ENCODE measurements at regions not wholly inside any gene's neighbourhood (a gene's known extent, or its start where the extent isn't known, plus 50 kb on each side); places are given as distances from the start of the nearest gene placed in this dataset.

DNA sequence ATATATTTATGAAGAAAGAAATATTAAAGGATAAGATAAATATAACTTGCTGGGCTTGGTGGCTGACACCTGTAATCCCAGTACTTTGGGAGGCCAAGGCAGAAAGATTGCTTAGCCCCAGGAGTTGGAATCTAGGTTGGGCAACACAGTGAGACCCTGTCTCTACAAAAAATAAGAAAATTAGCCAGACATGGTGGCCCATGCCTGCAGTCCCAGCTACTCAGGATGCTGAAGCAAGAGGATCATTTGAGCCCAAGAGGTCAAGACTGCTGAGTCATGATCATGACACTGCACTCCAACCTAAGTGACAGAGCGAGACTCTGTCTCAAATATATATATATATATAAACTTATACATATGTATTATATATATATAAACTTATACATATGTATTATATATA lies 164.0 kb downstream of the MRPL14 start:
- TF ChIP-seq RARB (CRISPR knock-in tag; IDR thresholded peaks at IDR 0.05) (no peak), SNAI2 (CRISPR knock-in tag; IDR thresholded peaks at IDR 0.05) (no peak), TCF4 (CRISPR knock-in tag; IDR thresholded peaks at IDR 0.05; ENCODE audit: borderline replicate concordance) (no peak)
- TF ChIP-seq, protein P1, sequence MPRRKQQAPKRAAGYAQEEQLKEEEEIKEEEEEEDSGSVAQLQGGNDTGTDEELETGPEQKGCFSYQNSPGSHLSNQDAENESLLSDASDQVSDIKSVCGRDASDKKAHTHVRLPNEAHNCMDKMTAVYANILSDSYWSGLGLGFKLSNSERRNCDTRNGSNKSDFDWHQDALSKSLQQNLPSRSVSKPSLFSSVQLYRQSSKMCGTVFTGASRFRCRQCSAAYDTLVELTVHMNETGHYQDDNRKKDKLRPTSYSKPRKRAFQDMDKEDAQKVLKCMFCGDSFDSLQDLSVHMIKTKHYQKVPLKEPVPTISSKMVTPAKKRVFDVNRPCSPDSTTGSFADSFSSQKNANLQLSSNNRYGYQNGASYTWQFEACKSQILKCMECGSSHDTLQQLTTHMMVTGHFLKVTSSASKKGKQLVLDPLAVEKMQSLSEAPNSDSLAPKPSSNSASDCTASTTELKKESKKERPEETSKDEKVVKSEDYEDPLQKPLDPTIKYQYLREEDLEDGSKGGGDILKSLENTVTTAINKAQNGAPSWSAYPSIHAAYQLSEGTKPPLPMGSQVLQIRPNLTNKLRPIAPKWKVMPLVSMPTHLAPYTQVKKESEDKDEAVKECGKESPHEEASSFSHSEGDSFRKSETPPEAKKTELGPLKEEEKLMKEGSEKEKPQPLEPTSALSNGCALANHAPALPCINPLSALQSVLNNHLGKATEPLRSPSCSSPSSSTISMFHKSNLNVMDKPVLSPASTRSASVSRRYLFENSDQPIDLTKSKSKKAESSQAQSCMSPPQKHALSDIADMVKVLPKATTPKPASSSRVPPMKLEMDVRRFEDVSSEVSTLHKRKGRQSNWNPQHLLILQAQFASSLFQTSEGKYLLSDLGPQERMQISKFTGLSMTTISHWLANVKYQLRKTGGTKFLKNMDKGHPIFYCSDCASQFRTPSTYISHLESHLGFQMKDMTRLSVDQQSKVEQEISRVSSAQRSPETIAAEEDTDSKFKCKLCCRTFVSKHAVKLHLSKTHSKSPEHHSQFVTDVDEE (CRISPR knock-in tag; IDR thresholded peaks at IDR 0.05), result no peak
- TF ChIP-seq, protein P2, sequence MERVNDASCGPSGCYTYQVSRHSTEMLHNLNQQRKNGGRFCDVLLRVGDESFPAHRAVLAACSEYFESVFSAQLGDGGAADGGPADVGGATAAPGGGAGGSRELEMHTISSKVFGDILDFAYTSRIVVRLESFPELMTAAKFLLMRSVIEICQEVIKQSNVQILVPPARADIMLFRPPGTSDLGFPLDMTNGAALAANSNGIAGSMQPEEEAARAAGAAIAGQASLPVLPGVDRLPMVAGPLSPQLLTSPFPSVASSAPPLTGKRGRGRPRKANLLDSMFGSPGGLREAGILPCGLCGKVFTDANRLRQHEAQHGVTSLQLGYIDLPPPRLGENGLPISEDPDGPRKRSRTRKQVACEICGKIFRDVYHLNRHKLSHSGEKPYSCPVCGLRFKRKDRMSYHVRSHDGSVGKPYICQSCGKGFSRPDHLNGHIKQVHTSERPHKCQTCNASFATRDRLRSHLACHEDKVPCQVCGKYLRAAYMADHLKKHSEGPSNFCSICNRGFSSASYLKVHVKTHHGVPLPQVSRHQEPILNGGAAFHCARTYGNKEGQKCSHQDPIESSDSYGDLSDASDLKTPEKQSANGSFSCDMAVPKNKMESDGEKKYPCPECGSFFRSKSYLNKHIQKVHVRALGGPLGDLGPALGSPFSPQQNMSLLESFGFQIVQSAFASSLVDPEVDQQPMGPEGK (CRISPR knock-in tag; IDR thresholded peaks at IDR 0.05; ENCODE audit: borderline replicate concordance), result no peak
